Stimulated activated naive B cell treated with anti-CD40 and anti-IgM and Interleukin-4, amounts not matched to agents 10 μg/mL and 1 μg/mL and 100 μg/mL, for 72 hours (primary cell): ENCODE measurements at regions not wholly inside any gene's neighbourhood (a gene's known extent, or its start where the extent isn't known, plus 50 kb on each side); places are given as distances from the start of the nearest gene placed in this dataset.
A peak's percentile ranks its signal among the peaks of the same experiment; 100 is the strongest.
"Not testable (repeated sequence)": the region's sequence is repeated elsewhere in the genome, so short reads cannot be mapped to it uniquely, and the experiment has no call there.

Experiments
- ATAC-seq, 2 donors: fragments of 150-1000 bp; cut with Tn5 transposase; replicated peaks; 2 replicates each; pipeline ENCODE4 v1.10.0; 2021; ENCODE audit warnings: moderate library complexity in 1 of 2
- DNase-seq: peaks from one replicate; pipeline ENCODE4 v3.0.0; 2021
- H3K27ac Mint-ChIP-seq: one replicate; pipeline ENCODE4 v1.8.0; 2022; ENCODE audit warnings: mild to moderate bottlenecking, mixed read lengths
- H3K27me3 Mint-ChIP-seq, 2 donors: one replicate each; pipeline ENCODE4 v1.8.0; 2022; ENCODE audit warnings: mixed read lengths in 2 of 2
- H3K36me3 Mint-ChIP-seq, 2 donors: one replicate each; pipeline ENCODE4 v1.8.0; 2022; ENCODE audit warnings: mixed read lengths in 2 of 2, mild to moderate bottlenecking in 1 of 2
- H3K4me1 Mint-ChIP-seq, 2 donors: one replicate each; pipeline ENCODE4 v1.8.0; 2022; ENCODE audit warnings: mixed read lengths in 2 of 2, mild to moderate bottlenecking in 1 of 2
- H3K4me3 Mint-ChIP-seq, 2 donors: one replicate each; pipeline ENCODE4 v1.8.0; 2022; ENCODE audit warnings: mild to moderate bottlenecking in 2 of 2, mixed read lengths in 2 of 2, moderate library complexity in 1 of 2
- H3K9me3 Mint-ChIP-seq, 2 donors: one replicate each; pipeline ENCODE4 v1.8.0; 2022; ENCODE audit warnings: mixed read lengths in 2 of 2, mild to moderate bottlenecking in 1 of 2

GRCh38 chr14:105879867-105880561 lies 353.6 kb downstream of the TMEM121 start:
- Mint-ChIP-seq H3K4me1 (no peaks in the 10 kb centered on the region), H3K9me3 (no peaks in the 10 kb centered on the region), H3K36me3 (no peaks in the 10 kb centered on the region), H3K27me3 (no peaks in the 10 kb centered on the region), H3K4me3 (no peak overlapping the region), H3K27ac (no peak overlapping the region)
- DNase-seq, result no peak
- no peak for ATAC-seq

DNA sequence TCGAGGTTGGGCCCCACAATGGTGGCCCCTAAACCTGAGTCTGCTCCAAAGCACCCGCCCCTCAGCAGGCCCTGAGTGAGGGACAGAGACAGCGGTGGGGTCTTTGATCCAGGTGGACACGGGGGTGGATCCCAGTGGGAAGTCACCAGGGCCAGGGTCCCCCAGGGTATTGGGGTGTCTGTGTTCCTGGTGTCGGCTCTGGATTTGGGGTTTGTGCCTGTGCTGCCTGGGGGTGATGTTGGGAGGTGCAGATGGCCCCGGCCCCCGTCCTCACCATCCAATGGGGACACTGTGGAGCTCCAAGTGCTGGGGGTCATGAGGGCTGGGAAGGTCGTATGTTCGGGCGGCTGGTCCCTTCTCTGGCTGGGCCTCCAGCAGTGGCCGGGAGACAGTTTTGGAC lies 354.2 kb downstream of the TMEM121 start:
- H3K27me3 Mint-ChIP-seq, result no peaks in the 10 kb centered on the region
- H3K4me3 Mint-ChIP-seq, result no peak overlapping the region
- DNase-seq, result no peak
- ATAC-seq, result no peak
- H3K9me3 Mint-ChIP-seq, result no peaks in the 10 kb centered on the region
- H3K27ac Mint-ChIP-seq, result no peak overlapping the region
- H3K4me1 Mint-ChIP-seq, result no peaks in the 10 kb centered on the region
- H3K36me3 Mint-ChIP-seq, result no peaks in the 10 kb centered on the region

- Mint-ChIP-seq H3K4me3 (peak overlapping the region in 1 of 2 donors; percentile 57), H3K36me3 (no peaks in the 10 kb centered on the region), H3K4me1 (no peaks in the 10 kb centered on the region), H3K9me3 (no peaks in the 10 kb centered on the region), H3K27ac (no peak overlapping the region), H3K27me3 (no peaks in the 10 kb centered on the region)
- ATAC-seq (no peak), DNase-seq (no peak)
These were observed 354.9 kb downstream of the TMEM121 start for GRCh38 chr14:105881021-105881930.

DNA sequence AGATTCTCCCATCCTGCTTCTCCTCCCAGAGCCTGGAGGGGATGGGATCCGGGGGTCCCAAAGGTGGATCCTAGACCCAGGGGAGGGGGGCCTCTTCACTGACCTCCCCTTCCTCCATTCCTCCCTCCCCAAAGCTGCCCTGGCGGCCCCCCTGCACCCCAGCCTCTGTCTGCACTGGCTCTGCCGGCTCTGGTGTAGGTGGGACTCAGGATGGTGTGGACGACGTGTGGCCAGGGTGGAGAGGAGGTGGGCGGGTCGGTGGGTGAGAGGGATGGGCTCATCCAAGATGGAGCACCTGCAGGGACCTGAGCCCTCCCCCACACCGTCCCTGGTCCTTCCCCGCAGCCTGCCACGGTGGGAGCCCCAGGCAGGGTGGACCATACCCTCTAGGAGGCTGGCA lies 355.6 kb downstream of the TMEM121 start:
- DNase-seq, H3K27me3 Mint-ChIP-seq, H3K36me3 Mint-ChIP-seq, H3K9me3 Mint-ChIP-seq, ATAC-seq, H3K4me1 Mint-ChIP-seq, H3K27ac Mint-ChIP-seq: not testable (repeated sequence)
- H3K4me3 Mint-ChIP-seq, result peak overlapping the region; percentile 25 to 57

DNA sequence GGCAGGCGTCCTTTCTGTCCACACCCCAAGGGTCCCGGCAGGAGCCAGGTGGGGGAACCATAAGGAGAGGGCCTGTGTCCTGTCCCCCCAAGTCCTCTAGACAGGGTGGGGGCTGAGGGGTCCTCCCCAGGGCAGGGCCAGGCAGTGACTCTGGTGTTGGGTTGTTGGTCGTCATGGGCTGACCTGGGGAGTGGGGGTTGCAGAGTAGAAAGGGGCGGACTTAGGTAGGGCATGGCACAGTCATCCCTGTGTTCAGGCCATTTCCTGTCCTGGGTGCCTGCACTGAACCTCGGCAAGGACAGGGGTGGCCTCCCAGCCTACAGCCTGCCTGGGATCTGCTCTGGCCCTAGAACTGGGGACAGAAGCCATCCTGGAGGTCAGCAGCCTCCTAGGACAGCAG lies 356.2 kb downstream of the TMEM121 start:
- DNase-seq (no peak), ATAC-seq (no peak)
- no peak overlapping the region for H3K4me3 Mint-ChIP-seq
- H3K4me1 Mint-ChIP-seq, result no peaks in the 10 kb centered on the region
- H3K9me3 Mint-ChIP-seq, result no peaks in the 10 kb centered on the region
- H3K27ac Mint-ChIP-seq, result no peak overlapping the region
- no peaks in the 10 kb centered on the region for H3K27me3 Mint-ChIP-seq
- no peaks in the 10 kb centered on the region for H3K36me3 Mint-ChIP-seq

DNA sequence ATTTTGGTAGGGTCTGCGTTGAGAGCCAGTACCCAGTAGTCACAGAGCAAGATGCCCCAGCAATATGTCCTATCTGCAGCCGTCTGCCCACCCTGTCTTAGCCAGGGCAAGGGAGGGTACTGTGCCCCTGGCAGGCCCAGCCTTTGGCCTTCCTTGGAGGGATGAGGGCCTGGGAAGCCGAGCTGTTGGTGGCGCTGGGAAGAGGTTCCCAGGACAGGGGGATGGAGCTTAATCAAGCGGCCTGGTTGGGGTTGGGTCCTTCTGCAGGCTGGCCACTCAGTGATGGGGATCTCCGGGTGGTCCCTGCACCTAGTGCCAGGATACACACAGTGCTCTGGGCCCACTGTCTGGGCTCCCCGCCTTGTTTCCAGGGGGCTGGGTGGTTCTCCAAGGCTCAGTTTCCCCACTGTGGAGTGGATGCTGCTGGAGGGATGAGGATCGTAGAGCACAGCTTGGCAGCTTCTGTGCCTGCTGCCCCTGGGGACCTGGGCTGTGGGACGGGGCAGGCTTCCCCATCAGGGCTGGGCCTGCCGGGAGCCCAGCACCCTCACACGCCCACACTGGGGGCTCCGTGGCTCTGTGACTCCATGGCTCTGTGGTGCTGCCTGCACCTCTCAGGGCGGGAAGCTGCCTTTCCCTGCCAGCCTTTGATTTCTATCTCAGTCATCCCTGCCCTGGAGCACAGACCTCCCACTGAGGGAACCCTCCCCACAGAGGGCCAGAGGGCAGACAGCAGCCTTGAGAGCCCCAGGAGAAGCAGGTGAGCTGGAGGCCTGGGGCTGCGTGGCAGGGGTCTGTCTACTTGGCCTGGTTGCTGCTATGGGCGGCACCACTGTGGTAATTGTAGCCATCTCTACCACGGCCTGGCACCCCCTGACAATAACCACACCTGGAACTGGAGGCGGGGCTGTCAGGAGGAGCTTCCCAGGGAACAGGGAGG lies 357.0 kb downstream of the TMEM121 start:
- peaks cover 0 to 2% of the 10 kb centered on the region in 2 donors for H3K36me3 Mint-ChIP-seq
- DNase-seq, result no peak
- ATAC-seq, result no peak
- no peaks in the 10 kb centered on the region for H3K9me3 Mint-ChIP-seq
- no peaks in the 10 kb centered on the region for H3K27me3 Mint-ChIP-seq
- H3K4me1 Mint-ChIP-seq, result no peaks in the 10 kb centered on the region
- peak overlapping the region in 1 of 2 donors; percentile 44 for H3K4me3 Mint-ChIP-seq
- no peak overlapping the region for H3K27ac Mint-ChIP-seq

DNA sequence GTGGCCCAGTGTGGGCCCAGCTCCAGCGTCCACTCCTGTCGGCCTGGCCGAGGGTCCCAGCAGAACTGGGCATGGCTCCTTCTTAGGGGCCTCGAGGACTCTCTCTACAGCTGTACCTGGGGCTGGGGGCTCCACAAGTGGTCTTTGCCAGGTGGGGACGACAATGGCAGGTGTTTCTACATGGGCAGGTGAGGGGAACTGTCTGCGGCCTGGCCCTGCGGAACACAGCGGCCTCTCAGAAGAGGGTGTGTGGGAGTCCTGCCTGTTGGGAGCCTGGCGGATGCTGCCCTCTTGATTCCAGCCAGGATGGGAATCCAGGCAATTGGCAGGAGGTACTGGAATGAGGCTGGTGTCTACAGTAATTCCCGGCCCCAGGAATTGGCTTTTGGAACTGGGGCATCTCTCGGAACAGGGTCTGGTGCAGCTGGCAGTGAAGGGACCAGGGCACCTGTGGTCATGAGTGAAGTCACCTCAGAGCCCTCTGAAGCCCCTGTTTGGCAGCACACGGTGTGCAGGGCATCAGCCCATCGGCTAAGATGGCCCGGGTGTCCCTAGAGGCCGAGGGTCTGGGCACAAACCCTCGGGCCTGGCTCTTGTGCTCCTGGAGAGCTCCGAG lies 357.9 kb downstream of the TMEM121 start:
- not testable (repeated sequence) for H3K36me3 Mint-ChIP-seq, H3K27me3 Mint-ChIP-seq, DNase-seq, H3K9me3 Mint-ChIP-seq, H3K27ac Mint-ChIP-seq, H3K4me1 Mint-ChIP-seq, ATAC-seq
- peak overlapping the region; percentile 3 to 17 for H3K4me3 Mint-ChIP-seq

GRCh38 chr14:105884808-105885281 lies 358.5 kb downstream of the TMEM121 start:
- Mint-ChIP-seq H3K4me3 (peak overlapping the region; percentile 62 to 80), H3K9me3 (no peaks in the 10 kb centered on the region), H3K27ac (no peak overlapping the region), H3K4me1 (peaks cover 0 to 9% of the 10 kb centered on the region in 2 donors), H3K27me3 (no peaks in the 10 kb centered on the region), H3K36me3 (peaks cover 0 to 5% of the 10 kb centered on the region in 2 donors)
- DNase-seq (no peak), ATAC-seq (no peak)

- no peaks in the 10 kb centered on the region for H3K27me3 Mint-ChIP-seq
- H3K4me3 Mint-ChIP-seq, result peak overlapping the region; percentile 62 to 80
- H3K36me3 Mint-ChIP-seq, result peaks cover 0 to 5% of the 10 kb centered on the region in 2 donors
- no peak for ATAC-seq
- H3K4me1 Mint-ChIP-seq, result peaks cover 0 to 9% of the 10 kb centered on the region in 2 donors
- H3K27ac Mint-ChIP-seq, result no peak overlapping the region
- H3K9me3 Mint-ChIP-seq, result no peaks in the 10 kb centered on the region
- no peak for DNase-seq
These were observed 359.4 kb downstream of the TMEM121 start for GRCh38 chr14:105885561-105886320.

- H3K4me3 Mint-ChIP-seq, ATAC-seq, DNase-seq, H3K36me3 Mint-ChIP-seq, H3K27me3 Mint-ChIP-seq, H3K27ac Mint-ChIP-seq, H3K4me1 Mint-ChIP-seq, H3K9me3 Mint-ChIP-seq: not testable (repeated sequence)
These were observed 360.4 kb downstream of the TMEM121 start for GRCh38 chr14:105886791-105887191.

- Mint-ChIP-seq H3K4me3 (no peak overlapping the region), H3K4me1 (peaks cover 0 to 9% of the 10 kb centered on the region in 2 donors), H3K36me3 (peaks cover 0 to 5% of the 10 kb centered on the region in 2 donors), H3K9me3 (no peaks in the 10 kb centered on the region), H3K27ac (no peak overlapping the region), H3K27me3 (no peaks in the 10 kb centered on the region)
- ATAC-seq (no peak), DNase-seq (no peak)
These were observed 361.3 kb downstream of the TMEM121 start for GRCh38 chr14:105887692-105888091.

GRCh38 chr14:105888151-105888550 lies 361.8 kb downstream of the TMEM121 start:
- no peak overlapping the region for H3K4me3 Mint-ChIP-seq
- peaks cover 0 to 9% of the 10 kb centered on the region in 2 donors for H3K4me1 Mint-ChIP-seq
- ATAC-seq, result no peak
- H3K27me3 Mint-ChIP-seq, result no peaks in the 10 kb centered on the region
- peaks cover 0 to 5% of the 10 kb centered on the region in 2 donors for H3K36me3 Mint-ChIP-seq
- DNase-seq, result no peak
- H3K27ac Mint-ChIP-seq, result no peak overlapping the region
- H3K9me3 Mint-ChIP-seq, result no peaks in the 10 kb centered on the region
